Esophagus (tissue), 2 donors: ENCODE measurements at regions not wholly inside any gene's neighbourhood (a gene's known extent, or its start where the extent isn't known, plus 50 kb on each side); places are given as distances from the start of the nearest gene placed in this dataset.

Source experiments
- H3K27ac ChIP-seq, 2 donors: one replicate each; pipeline ENCODE4 v1.5.1; 2013; ENCODE audit warnings: low read depth in 2 of 2, mild to moderate bottlenecking in 2 of 2, inconsistent platforms in 1 of 2, low read length in 1 of 2, moderate library complexity in 1 of 2
- H3K27me3 ChIP-seq, 2 donors: one replicate each; pipeline ENCODE4 v1.6.1; 2013; ENCODE audit warnings: low read length in 2 of 2, control low read depth in 1 of 2, mild to moderate bottlenecking in 1 of 2; ENCODE audit not compliant: insufficient read depth in 2 of 2, control insufficient read depth in 1 of 2
- H3K36me3 ChIP-seq, 2 donors: one replicate each; pipeline ENCODE4 v1.6.1; 2013; ENCODE audit warnings: low read length in 1 of 2; ENCODE audit not compliant: control insufficient read depth in 2 of 2, insufficient read depth in 2 of 2
- H3K4me1 ChIP-seq, 2 donors: one replicate each; pipeline ENCODE4 v1.6.1; 2013; ENCODE audit warnings: low read length in 1 of 2; ENCODE audit not compliant: control insufficient read depth in 2 of 2, insufficient read depth in 2 of 2
- H3K4me3 ChIP-seq, 2 donors: one replicate each; pipeline ENCODE4 v1.5.1; 2013; ENCODE audit warnings: low read length in 2 of 2, mild to moderate bottlenecking in 2 of 2, low read depth in 1 of 2, moderate library complexity in 1 of 2
- H3K9me3 ChIP-seq, 2 donors: one replicate each; pipeline ENCODE4 v1.6.1; 2013; ENCODE audit warnings: mild to moderate bottlenecking in 2 of 2, low read depth in 1 of 2, low read length in 1 of 2, moderate library complexity in 1 of 2; ENCODE audit not compliant: control insufficient read depth in 2 of 2, insufficient read depth in 1 of 2
- WGBS, 2 donors: extraction: QIAGEN DNeasy Blood & Tissue Kit; methylation state at CpG; one replicate each; pipeline ENCODE4 v1.1.7; 2013; 5-methylcytosine and 5-hydroxymethylcytosine counted together
- donor health status: healthy with polysubstance abuse.
- donor health status: Bipolar disorder and iron deficiency.

DNA sequence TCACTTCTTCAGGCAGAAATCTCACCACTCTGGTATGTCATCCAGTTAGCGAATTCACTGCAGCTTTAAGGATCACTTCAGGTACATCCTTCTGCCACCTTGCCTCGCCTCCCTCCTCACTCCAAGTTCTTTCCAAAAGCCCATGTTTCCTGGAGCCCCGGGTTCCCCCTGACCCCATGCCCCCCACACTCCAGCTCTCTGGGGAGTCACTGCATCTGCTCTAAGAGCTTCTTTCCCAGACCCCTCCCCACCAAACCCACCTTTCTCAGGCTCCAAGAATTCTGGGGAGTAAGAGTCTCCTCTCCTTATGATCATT lies 969.5 kb upstream of the ZNF722 start:
- Histone ChIP-seq H3K9me3 (peaks cover 15 to 25% of the 10 kb centered on the region in 2 donors), H3K27ac (no peak overlapping the region), H3K4me3 (no peak overlapping the region), H3K27me3 (no peaks in the 10 kb centered on the region), H3K36me3 (no peaks in the 10 kb centered on the region), H3K4me1 (no peaks in the 10 kb centered on the region)
- WGBS, 2 donors = 42 to 54% methylated on average over 3 of the region's 3 CpGs

DNA sequence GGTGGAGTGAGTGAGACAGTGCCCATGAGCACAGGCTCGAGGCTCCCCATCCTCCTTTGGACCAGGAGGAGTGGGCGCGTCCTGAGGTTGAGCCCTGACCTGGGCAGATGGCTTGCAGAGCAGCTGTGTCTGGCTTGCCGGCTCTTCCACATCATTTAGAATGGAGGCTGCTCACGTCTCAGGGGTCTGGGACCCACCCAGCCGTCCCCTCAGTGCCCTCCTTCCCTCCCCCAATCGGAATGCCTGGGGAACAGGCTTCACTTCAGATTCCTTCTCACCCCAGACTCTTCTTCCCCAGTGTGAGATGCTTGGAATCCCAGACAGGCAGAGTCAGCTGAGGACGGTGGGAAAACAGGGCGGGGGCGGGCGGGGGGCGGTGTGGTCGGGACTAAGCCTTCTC lies 968.6 kb upstream of the ZNF722 start:
- Histone ChIP-seq H3K9me3 (peaks cover 11 to 23% of the 10 kb centered on the region in 2 donors), H3K4me3 (no peak overlapping the region), H3K36me3 (no peaks in the 10 kb centered on the region), H3K27me3 (no peaks in the 10 kb centered on the region), H3K4me1 (no peaks in the 10 kb centered on the region), H3K27ac (no peak overlapping the region)
- 68% methylated on average over 13 of the region's 13 CpGs for WGBS, 2 donors

DNA sequence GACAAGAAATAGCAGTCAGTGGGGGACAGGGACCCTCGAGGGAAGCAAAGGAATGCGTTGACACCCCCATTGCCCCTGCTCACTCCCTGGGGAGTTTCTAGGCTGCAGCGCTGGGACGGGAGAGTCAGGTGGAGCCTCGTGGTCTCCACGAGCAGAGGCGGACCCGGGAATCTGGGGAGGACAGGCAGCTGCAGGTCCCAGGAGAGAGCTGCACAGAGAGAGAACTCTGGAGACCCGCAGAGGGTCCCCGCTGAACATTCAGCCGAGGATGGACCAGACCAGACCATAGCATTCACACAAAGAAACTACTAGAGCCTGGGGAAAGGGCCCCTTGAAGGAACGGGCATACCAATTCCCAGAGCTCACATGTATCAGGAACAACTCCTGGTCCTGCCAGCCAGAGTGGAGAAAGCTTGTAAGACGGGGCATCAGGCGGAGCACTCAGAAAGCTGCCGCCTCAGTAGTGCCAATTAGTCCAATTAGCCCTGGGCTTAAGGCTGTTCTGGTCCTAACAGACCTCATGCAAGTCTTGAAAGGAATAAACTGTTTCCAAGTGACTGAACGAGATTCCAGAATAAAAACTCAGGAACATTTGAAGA lies 966.7 kb upstream of the ZNF722 start:
- WGBS, 2 donors = 72 to 75% methylated on average over 16 of the region's 16 CpGs
- no peak overlapping the region for H3K27ac ChIP-seq
- H3K9me3 ChIP-seq = peaks cover 8 to 21% of the 10 kb centered on the region in 2 donors
- no peaks in the 10 kb centered on the region for H3K4me1 ChIP-seq
- H3K27me3 ChIP-seq = no peaks in the 10 kb centered on the region
- no peaks in the 10 kb centered on the region for H3K36me3 ChIP-seq
- H3K4me3 ChIP-seq = no peak overlapping the region

DNA sequence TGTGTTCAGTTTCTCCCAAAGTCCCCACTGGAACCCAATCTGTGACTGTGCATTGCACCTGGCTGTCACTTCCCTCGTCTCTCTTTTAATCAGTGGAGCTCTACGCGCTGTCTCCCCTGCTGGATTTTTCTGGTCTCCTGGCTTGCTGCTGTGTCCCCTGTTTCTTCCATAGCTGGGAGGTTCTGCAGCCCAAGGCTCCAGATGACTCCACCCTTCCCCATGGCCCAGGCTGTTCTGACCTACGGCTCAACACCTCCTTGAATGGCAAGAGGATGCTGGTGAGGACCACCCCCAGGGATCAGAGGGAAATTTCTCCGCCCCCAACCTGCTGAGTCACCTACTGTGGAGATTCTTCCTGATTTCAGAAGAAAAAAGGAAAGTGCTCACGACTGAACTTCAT lies 961.4 kb upstream of the ZNF722 start:
- H3K27me3 ChIP-seq = no peaks in the 10 kb centered on the region
- H3K4me3 ChIP-seq = no peak overlapping the region
- no peaks in the 10 kb centered on the region for H3K36me3 ChIP-seq
- peaks cover 18 to 40% of the 10 kb centered on the region in 2 donors for H3K9me3 ChIP-seq
- no peak overlapping the region for H3K27ac ChIP-seq
- 63 to 66% methylated on average over 6 of the region's 6 CpGs for WGBS, 2 donors
- no peaks in the 10 kb centered on the region for H3K4me1 ChIP-seq

DNA sequence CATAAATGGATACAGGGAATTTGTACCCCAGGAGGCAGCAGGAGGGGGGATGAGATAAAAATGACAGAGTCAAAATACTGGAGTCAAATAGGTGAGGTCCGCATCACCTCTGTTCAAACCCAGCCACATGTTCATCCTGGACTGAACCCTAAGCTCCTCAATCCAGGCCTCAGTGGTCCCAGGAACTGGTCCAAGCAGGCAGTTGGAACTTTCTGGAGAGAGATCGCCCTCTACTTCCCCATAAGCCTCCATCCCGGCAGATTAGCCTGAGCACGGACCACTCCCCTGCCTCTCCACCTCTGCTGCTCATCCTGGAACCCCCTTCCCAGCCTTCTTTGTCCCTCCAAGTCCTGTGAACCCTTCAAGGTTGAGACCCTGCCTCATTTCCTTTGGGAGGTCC lies 959.7 kb upstream of the ZNF722 start:
- WGBS, 2 donors = 91 to 92% methylated on average over 4 of the region's 4 CpGs

DNA sequence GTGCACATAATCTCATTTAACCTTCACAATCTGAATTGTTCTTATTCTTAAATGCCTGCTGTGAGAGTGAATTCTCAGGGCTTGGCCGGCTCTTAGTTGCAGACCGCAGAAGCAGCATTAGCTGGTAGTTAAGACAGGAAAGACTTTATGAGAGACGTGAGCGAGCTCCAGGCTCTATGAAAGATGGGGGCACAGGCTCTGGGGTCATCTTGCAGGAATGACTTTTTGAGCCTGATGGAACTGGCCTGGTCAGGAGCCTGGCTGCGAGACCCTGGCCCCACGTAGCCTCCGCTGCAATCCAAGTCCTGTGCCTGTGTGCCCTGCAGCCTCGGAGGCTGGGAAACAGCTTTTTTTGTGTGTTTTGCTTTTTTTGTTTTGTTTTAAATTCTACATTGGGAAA lies 958.8 kb upstream of the ZNF722 start:
- Histone ChIP-seq H3K4me3 (no peak overlapping the region), H3K27ac (no peak overlapping the region), H3K27me3 (no peaks in the 10 kb centered on the region), H3K9me3 (peaks cover 28 to 50% of the 10 kb centered on the region in 2 donors), H3K36me3 (no peaks in the 10 kb centered on the region), H3K4me1 (no peaks in the 10 kb centered on the region)
- 86% methylated on average over 8 of the region's 8 CpGs for WGBS, 2 donors

More for the DNA sequence above, 959.7 kb upstream of the ZNF722 start:
- Histone ChIP-seq H3K4me3 (no peak overlapping the region), H3K36me3 (no peaks in the 10 kb centered on the region), H3K4me1 (no peaks in the 10 kb centered on the region), H3K27me3 (no peaks in the 10 kb centered on the region), H3K9me3 (peaks cover 19 to 44% of the 10 kb centered on the region in 2 donors), H3K27ac (no peak overlapping the region)

DNA sequence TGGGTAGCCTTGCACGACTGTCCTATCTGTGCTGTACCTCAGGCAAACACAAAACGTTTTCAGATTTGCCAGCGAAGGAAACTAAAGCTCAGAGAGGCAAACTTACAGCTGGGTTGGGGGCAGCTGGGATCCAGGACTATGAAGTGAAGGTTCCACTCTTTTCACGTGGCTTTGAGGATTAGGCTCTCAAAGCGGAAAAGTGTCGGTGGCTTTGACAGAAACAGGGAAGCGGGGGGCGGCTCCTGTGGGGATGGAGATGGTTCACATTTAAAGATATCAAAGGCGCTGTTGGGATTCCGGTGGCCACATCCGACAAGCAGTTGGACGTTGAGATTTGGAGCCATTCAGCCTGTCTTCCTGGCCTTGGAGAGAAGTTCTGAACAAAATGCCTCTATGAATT lies 958.3 kb upstream of the ZNF722 start:
- 80% methylated on average over 12 of the region's 12 CpGs for WGBS, 2 donors
- H3K9me3 ChIP-seq = peaks cover 28 to 51% of the 10 kb centered on the region in 2 donors

DNA sequence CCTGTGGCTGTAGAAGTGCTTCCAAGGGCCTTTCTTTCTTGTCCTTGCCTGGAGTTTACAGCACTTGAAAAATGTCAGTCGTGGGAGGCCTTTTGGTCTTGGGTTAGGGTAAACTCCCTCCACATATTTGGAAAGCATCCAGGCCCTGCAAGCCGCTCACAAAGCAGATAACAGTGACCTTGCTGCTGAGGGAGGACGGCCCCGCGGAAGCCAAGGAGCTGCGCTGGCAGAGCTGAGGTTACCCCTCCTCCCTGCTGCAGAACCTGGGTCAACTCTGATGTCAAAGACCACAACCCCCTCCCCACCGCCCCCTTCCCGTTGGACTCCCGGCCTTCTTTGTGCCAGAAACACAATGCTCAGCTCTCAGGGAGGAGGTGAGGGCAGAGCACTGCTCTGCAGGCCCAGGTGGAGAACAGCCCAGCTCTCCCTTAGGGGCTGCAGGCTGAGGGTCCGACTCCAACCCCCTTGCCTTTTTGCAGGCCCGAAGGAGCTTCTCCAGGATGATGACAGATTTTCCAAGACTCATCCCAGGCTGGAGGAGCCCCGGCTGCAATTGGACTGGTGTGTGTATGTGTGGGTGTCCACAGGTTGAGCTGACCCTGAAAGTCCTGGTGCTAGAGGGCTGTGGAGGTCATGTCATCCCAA lies 957.6 kb upstream of the ZNF722 start:
- H3K36me3 ChIP-seq = no peaks in the 10 kb centered on the region
- no peaks in the 10 kb centered on the region for H3K4me1 ChIP-seq
- 78% methylated on average over 12 of the region's 12 CpGs for WGBS, 2 donors
- H3K9me3 ChIP-seq = peaks cover 29 to 50% of the 10 kb centered on the region in 2 donors
- no peak overlapping the region for H3K4me3 ChIP-seq
- H3K27ac ChIP-seq = no peak overlapping the region
- H3K27me3 ChIP-seq = no peaks in the 10 kb centered on the region

More for the DNA sequence above, 958.3 kb upstream of the ZNF722 start:
- no peaks in the 10 kb centered on the region for H3K4me1 ChIP-seq
- no peak overlapping the region for H3K27ac ChIP-seq
- H3K4me3 ChIP-seq = no peak overlapping the region
- no peaks in the 10 kb centered on the region for H3K27me3 ChIP-seq
- no peaks in the 10 kb centered on the region for H3K36me3 ChIP-seq

DNA sequence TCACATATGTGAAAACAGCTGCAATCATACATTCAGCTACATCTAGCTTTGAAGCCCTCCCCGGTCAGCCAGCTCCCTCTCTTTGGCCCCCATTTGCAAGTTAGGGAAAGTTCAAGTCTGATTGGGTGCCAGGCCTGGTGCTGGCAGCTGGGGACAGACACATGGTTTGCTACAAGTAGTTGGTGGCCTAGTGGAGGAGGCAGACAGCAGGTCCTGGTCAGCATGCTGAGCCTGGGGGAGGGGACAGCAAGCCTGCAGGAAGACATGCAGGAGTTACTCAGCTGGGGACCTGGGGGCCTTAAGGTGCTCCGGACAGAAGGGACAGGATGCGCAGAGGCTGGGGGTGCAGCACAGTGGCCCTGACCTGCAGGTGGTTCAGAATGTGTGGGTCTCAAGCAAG lies 956.9 kb upstream of the ZNF722 start:
- peaks cover 30 to 54% of the 10 kb centered on the region in 2 donors for H3K9me3 ChIP-seq
- H3K4me3 ChIP-seq = no peak overlapping the region
- WGBS, 2 donors = 90 to 91% methylated on average over 3 of the region's 3 CpGs
- no peaks in the 10 kb centered on the region for H3K27me3 ChIP-seq
- H3K27ac ChIP-seq = no peak overlapping the region
- no peaks in the 10 kb centered on the region for H3K36me3 ChIP-seq
- H3K4me1 ChIP-seq = no peaks in the 10 kb centered on the region
